Neuronal stem cell (in vitro differentiated cells): ENCODE measurements at regions not wholly inside any gene's neighbourhood (a gene's known extent, or its start where the extent isn't known, plus 50 kb on each side); places are given as distances from the start of the nearest gene placed in this dataset.
"Not testable (repeated sequence)": the region's sequence is repeated elsewhere in the genome, so short reads cannot be mapped to it uniquely, and the experiment has no call there.

Source experiments
- DNase-seq: peaks from one replicate; pipeline ENCODE4 v3.0.0-alpha.2; 2013; ENCODE audit warnings: low spot score
- H2AFZ ChIP-seq: one replicate; pipeline ENCODE4 v1.6.1; 2013; ENCODE audit warnings: mild to moderate bottlenecking, low read length, inconsistent platforms
- H2AK5ac ChIP-seq: 2 replicates; pipeline ENCODE4 v1.6.1; 2013; ENCODE audit warnings: low read depth, mild to moderate bottlenecking, inconsistent platforms, low read length, moderate library complexity, mixed read lengths
- H2BK120ac ChIP-seq: 2 replicates; pipeline ENCODE4 v1.6.1; 2013; ENCODE audit warnings: low read depth, mild to moderate bottlenecking, inconsistent platforms, low read length, moderate library complexity, mixed read lengths
- H2BK12ac ChIP-seq: one replicate; pipeline ENCODE4 v1.6.1; 2013; ENCODE audit warnings: low read length, inconsistent platforms
- H2BK15ac ChIP-seq: 2 replicates; pipeline ENCODE4 v1.6.1; 2013; ENCODE audit warnings: mild to moderate bottlenecking, low read length, inconsistent platforms, mixed read lengths
- H2BK5ac ChIP-seq: one replicate; pipeline ENCODE4 v1.6.1; 2013; ENCODE audit warnings: inconsistent platforms, mild to moderate bottlenecking, low read length, moderate library complexity
- H3K14ac ChIP-seq: one replicate; pipeline ENCODE4 v1.6.1; 2013; ENCODE audit warnings: low read length, inconsistent platforms
- H3K18ac ChIP-seq: 2 replicates; pipeline ENCODE4 v1.6.1; 2013; ENCODE audit warnings: low read length, inconsistent platforms
- H3K23ac ChIP-seq: 2 replicates; pipeline ENCODE4 v1.6.1; 2013; ENCODE audit warnings: low read depth, mild to moderate bottlenecking, mixed read lengths, low read length, inconsistent platforms; ENCODE audit not compliant: poor library complexity
- H3K27ac ChIP-seq: replicated peaks from 3 replicates; pipeline ENCODE4 v1.5.1; 2013; ENCODE audit warnings: low read length, inconsistent platforms
- H3K27me3 ChIP-seq, 3 experiments: 2 replicates each; pipeline ENCODE4 v1.6.1; 2013; ENCODE audit warnings: low read length in 3 of 3, mild to moderate bottlenecking in 2 of 3, inconsistent platforms in 1 of 3, low read depth in 1 of 3, mixed read lengths in 1 of 3, moderate library complexity in 1 of 3; ENCODE audit not compliant: control insufficient read depth in 3 of 3, insufficient read depth in 3 of 3
- H3K36me3 ChIP-seq, 2 donors: replicated peaks in 1 of 2; 2 replicates each; pipeline ENCODE4 v1.6.1; 2013; ENCODE audit warnings: low read length in 2 of 2; ENCODE audit not compliant: control insufficient read depth in 2 of 2, insufficient read depth in 2 of 2
- H3K4ac ChIP-seq: 2 replicates; pipeline ENCODE4 v1.6.1; 2013; ENCODE audit warnings: inconsistent platforms, mild to moderate bottlenecking, low read length, moderate library complexity
- H3K4me1 ChIP-seq, 2 donors: 1 replicate in 1 of 2; 2 replicates in 1 of 2; pipeline ENCODE4 v1.6.1; 2013; ENCODE audit warnings: low read length in 2 of 2, low read depth in 1 of 2; ENCODE audit not compliant: control insufficient read depth in 2 of 2, insufficient read depth in 1 of 2
- H3K4me2 ChIP-seq: one replicate; pipeline ENCODE4 v1.6.1; 2013; ENCODE audit warnings: mild to moderate bottlenecking, low read length, inconsistent platforms; ENCODE audit not compliant: insufficient read depth, poor library complexity, severe bottlenecking
- H3K4me3 ChIP-seq, 2 donors: 2 replicates each; pipeline ENCODE4 v1.5.1; 2013; ENCODE audit warnings: low read length in 2 of 2, mild to moderate bottlenecking in 2 of 2, inconsistent platforms in 1 of 2, moderate library complexity in 1 of 2
- H3K79me1 ChIP-seq: one replicate; pipeline ENCODE4 v1.6.1; 2013; ENCODE audit warnings: low read depth, mild to moderate bottlenecking, inconsistent platforms, low read length, moderate library complexity
- H3K9ac ChIP-seq: one replicate; pipeline ENCODE4 v1.6.1; 2013; ENCODE audit warnings: mild to moderate bottlenecking, low read depth, low read length, inconsistent platforms; ENCODE audit not compliant: poor library complexity
- H3K9me3 ChIP-seq, 2 donors: replicated peaks in 1 of 2; 2 replicates each; pipeline versions ENCODE3 to v1.6.1; 2013; ENCODE audit warnings: low read length in 2 of 2, mild to moderate bottlenecking in 2 of 2, inconsistent platforms in 1 of 2, low read depth in 1 of 2, mixed read lengths in 1 of 2, moderate library complexity in 1 of 2; ENCODE audit not compliant: control insufficient read depth in 2 of 2, insufficient read depth in 1 of 2
- H4K8ac ChIP-seq: one replicate; pipeline ENCODE4 v1.6.1; 2013; ENCODE audit warnings: low read depth, mild to moderate bottlenecking, inconsistent platforms, low read length, moderate library complexity
- H4K91ac ChIP-seq: one replicate; pipeline ENCODE4 v1.6.1; 2013; ENCODE audit warnings: low read length, low read depth, mild to moderate bottlenecking, inconsistent platforms; ENCODE audit not compliant: poor library complexity
- WGBS, 2 donors: extraction: QIAGEN DNeasy Blood & Tissue Kit; methylation state at CpG; one replicate each; pipeline ENCODE4 v1.1.7; 2013; ENCODE audit warnings: missing lambda C conversion rate in 2 of 2, mixed read lengths in 1 of 2; ENCODE audit not compliant: insufficient read length in 2 of 2, insufficient replicate concordance in 1 of 2; ENCODE audit errors: extremely low coverage in 2 of 2; 5-methylcytosine and 5-hydroxymethylcytosine counted together

- H3K79me1 ChIP-seq, H3K27ac ChIP-seq, H3K14ac ChIP-seq, H3K27me3 ChIP-seq, H3K4me2 ChIP-seq, H3K23ac ChIP-seq, DNase-seq, H3K4me1 ChIP-seq, H3K18ac ChIP-seq, H2BK12ac ChIP-seq, H3K9ac ChIP-seq, H3K4ac ChIP-seq, H3K4me3 ChIP-seq, H3K9me3 ChIP-seq, H4K8ac ChIP-seq, H2AK5ac ChIP-seq, H3K36me3 ChIP-seq, H4K91ac ChIP-seq, H2BK120ac ChIP-seq, H2BK5ac ChIP-seq, H2AFZ ChIP-seq, H2BK15ac ChIP-seq: not testable (repeated sequence)
- WGBS, 2 donors = no CpG with 5 or more reads among the region's 1 CpG
These were observed 133.0 kb upstream of the ALG10B start for GRCh38 chr12:38183617-38184016.

DNA sequence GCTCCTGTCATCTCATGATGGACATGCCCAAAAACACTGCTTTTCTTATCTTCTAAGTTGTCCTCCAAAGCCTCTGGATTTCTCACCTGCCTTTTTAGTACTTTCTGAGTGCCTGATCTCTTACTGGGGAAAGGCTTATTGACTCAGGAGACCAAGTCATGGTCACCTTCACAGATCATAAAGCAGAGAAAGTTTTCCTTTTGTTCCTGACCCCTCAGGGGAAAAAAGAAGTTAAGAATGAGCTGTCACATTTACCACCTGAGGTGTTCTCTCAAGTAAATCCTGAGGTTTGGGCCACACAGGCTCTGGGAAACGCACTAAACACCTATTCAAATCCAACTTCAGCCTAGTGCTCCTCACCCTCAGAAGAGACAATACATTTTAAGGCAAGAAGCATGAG lies 119.3 kb upstream of the ALG10B start:
- H3K4me2 ChIP-seq = not testable (repeated sequence)

GRCh38 chr12:38201461-38202276 lies 114.9 kb upstream of the ALG10B start:
- Histone ChIP-seq H4K91ac (no peak overlapping the region), H2BK120ac (no peak overlapping the region), H3K18ac (no peak overlapping the region), H2BK12ac (no peak overlapping the region), H3K4me1 (no peaks in the 10 kb centered on the region), H3K4me3 (no peak overlapping the region), H3K9me3 (peaks cover 0 to 19% of the 10 kb centered on the region in 2 donors), H2AK5ac (no peak overlapping the region), H3K4ac (no peak overlapping the region), H3K23ac (no peak overlapping the region), H2BK15ac (no peak overlapping the region), H2AFZ (no peak overlapping the region), H3K9ac (no peak overlapping the region), H3K27me3 (no peaks in the 10 kb centered on the region), H3K79me1 (no peaks in the 10 kb centered on the region), H3K14ac (no peak overlapping the region), H4K8ac (no peak overlapping the region), H3K36me3 (no peaks in the 10 kb centered on the region), H3K27ac (no peak overlapping the region), H2BK5ac (no peak overlapping the region), H3K4me2 (no peak overlapping the region)
- DNase-seq = no peak
- WGBS, 2 donors = no CpG with 5 or more reads among the region's 41 CpGs

More for the DNA sequence above, 119.3 kb upstream of the ALG10B start:
- H3K79me1 ChIP-seq, H2BK120ac ChIP-seq, H3K18ac ChIP-seq, H3K9me3 ChIP-seq, H3K9ac ChIP-seq, H3K4ac ChIP-seq, H2AK5ac ChIP-seq, H2AFZ ChIP-seq, H3K36me3 ChIP-seq, H4K8ac ChIP-seq, H3K27me3 ChIP-seq, H3K14ac ChIP-seq, H3K4me3 ChIP-seq, H2BK5ac ChIP-seq, H4K91ac ChIP-seq, H3K4me1 ChIP-seq, DNase-seq, H3K27ac ChIP-seq, H2BK12ac ChIP-seq, H2BK15ac ChIP-seq, H3K23ac ChIP-seq: not testable (repeated sequence)
- no CpG with 5 or more reads among the region's 1 CpG for WGBS, 2 donors

DNA sequence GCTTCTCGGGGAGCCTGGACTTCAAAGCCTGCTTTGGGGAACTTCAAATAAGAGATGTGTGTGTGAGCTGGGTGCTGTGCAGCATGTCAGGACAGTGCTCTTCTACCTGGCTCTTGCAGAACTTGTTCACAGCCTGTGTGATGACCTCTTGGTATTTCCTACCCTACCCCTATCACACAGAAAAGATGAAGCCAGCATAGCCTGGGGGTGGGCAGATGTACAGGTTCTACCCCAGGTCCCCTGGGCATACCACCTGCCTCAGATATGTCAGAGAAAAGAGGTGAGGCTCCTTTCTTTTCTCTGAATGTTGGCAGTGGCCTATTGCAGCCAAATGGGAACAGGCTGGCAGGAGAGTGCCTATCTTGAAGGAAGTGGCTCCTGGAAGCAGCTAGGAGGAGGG lies 111.7 kb upstream of the ALG10B start:
- no peak overlapping the region for H4K8ac ChIP-seq
- H2AK5ac ChIP-seq = no peak overlapping the region
- no peak for DNase-seq
- no peak overlapping the region for H2AFZ ChIP-seq
- H3K27me3 ChIP-seq = no peaks in the 10 kb centered on the region
- H3K27ac ChIP-seq = no peak overlapping the region
- no peak overlapping the region for H3K4me2 ChIP-seq
- no peak overlapping the region for H3K9ac ChIP-seq
- H2BK5ac ChIP-seq = no peak overlapping the region
- H3K14ac ChIP-seq = no peak overlapping the region
- H3K9me3 ChIP-seq = peaks cover 0 to 20% of the 10 kb centered on the region in 2 donors
- H3K18ac ChIP-seq = no peak overlapping the region
- H3K36me3 ChIP-seq = no peaks in the 10 kb centered on the region
- no CpG with 5 or more reads among the region's 1 CpG for WGBS, 2 donors
- H2BK120ac ChIP-seq = no peak overlapping the region
- no peaks in the 10 kb centered on the region for H3K79me1 ChIP-seq
- H3K4me1 ChIP-seq = no peaks in the 10 kb centered on the region
- no peak overlapping the region for H4K91ac ChIP-seq
- H3K4ac ChIP-seq = no peak overlapping the region
- no peak overlapping the region for H2BK15ac ChIP-seq
- no peak overlapping the region for H3K23ac ChIP-seq
- no peak overlapping the region for H2BK12ac ChIP-seq
- H3K4me3 ChIP-seq = no peak overlapping the region
